ENCODE measurements at regions not wholly inside any gene's neighbourhood (a gene's known extent, or its start where the extent isn't known, plus 50 kb on each side); places are given as distances from the start of the nearest gene placed in this dataset.
A peak's percentile ranks its signal among the peaks of the same experiment; 100 is the strongest.
"Not testable (repeated sequence)": the region's sequence is repeated elsewhere in the genome, so short reads cannot be mapped to it uniquely, and the experiment has no call there.

DNA sequence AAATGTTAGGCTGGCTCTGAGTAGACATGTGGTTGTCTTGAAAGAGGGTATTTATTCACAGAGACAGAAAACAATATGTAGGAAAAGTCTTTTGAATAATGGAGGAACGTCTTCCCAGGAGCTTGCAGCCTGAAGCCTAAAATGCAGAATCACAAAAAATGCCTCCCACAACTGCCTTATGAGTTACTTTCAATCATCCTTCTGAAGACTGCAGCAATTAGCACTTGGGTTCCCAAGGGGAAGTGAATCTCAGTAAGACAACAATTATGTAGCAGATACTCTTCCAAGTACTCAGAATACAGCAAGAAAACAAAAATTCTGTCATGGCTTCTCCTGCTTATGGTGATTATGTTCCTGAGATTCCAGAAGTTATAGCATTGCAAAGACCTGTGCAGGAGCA, 166.6 kb upstream of the TBL1X start:
- H2AFZ ChIP-seq (ENCODE audit: low read length), result no peak overlapping the region
- peaks cover 3% of the 10 kb centered on the region for H3K4me1 ChIP-seq (ENCODE audit: insufficient read depth, low read length, severe bottlenecking)
- TF ChIP-seq EZH2 (IDR thresholded peaks at IDR 0.05; ENCODE audit: borderline replicate concordance, low read length), result no peak
- TF ChIP-seq, protein P1, sequence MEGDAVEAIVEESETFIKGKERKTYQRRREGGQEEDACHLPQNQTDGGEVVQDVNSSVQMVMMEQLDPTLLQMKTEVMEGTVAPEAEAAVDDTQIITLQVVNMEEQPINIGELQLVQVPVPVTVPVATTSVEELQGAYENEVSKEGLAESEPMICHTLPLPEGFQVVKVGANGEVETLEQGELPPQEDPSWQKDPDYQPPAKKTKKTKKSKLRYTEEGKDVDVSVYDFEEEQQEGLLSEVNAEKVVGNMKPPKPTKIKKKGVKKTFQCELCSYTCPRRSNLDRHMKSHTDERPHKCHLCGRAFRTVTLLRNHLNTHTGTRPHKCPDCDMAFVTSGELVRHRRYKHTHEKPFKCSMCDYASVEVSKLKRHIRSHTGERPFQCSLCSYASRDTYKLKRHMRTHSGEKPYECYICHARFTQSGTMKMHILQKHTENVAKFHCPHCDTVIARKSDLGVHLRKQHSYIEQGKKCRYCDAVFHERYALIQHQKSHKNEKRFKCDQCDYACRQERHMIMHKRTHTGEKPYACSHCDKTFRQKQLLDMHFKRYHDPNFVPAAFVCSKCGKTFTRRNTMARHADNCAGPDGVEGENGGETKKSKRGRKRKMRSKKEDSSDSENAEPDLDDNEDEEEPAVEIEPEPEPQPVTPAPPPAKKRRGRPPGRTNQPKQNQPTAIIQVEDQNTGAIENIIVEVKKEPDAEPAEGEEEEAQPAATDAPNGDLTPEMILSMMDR (IDR thresholded peaks at IDR 0.05; ENCODE audit: low read length), result no peak
- no peaks in the 10 kb centered on the region for H3F3A ChIP-seq (ENCODE audit: insufficient read depth, low read length)
- no peak overlapping the region for H3K4me2 ChIP-seq (ENCODE audit: low read length)
- no peaks in the 10 kb centered on the region for H3K27me3 ChIP-seq (ENCODE audit: insufficient read depth, low read length)
- H3K27ac ChIP-seq (ENCODE audit: low read depth, low read length, poor library complexity, severe bottlenecking), result no peak overlapping the region
- H3K9ac ChIP-seq (ENCODE audit: low read length), result no peak overlapping the region
- peaks cover 2% of the 10 kb centered on the region; the same call in 1 of the 2 replicates for H3K9me3 ChIP-seq (ENCODE audit: low read length)
- H3K9me2 ChIP-seq (ENCODE audit: low read depth, low read length), result no peaks in the 10 kb centered on the region
- peaks cover 5% of the 10 kb centered on the region; the same call in 1 of the 2 replicates for H3K36me3 ChIP-seq (ENCODE audit: insufficient read depth, low read length)
- H4K20me1 ChIP-seq (ENCODE audit: insufficient read depth, low read length), result no peaks in the 10 kb centered on the region
- no peaks in the 10 kb centered on the region for H3K79me2 ChIP-seq (ENCODE audit: insufficient read depth, low read length)
- no peak overlapping the region for H3K4me3 ChIP-seq (ENCODE audit: low read depth, low read length, poor library complexity, severe bottlenecking)

- not testable (repeated sequence) for H3K79me2 ChIP-seq (ENCODE audit: insufficient read depth, low read length); H3K27ac ChIP-seq (ENCODE audit: low read depth, low read length, poor library complexity, severe bottlenecking); H4K20me1 ChIP-seq (ENCODE audit: insufficient read depth, low read length); H3F3A ChIP-seq (ENCODE audit: insufficient read depth, low read length); H3K27me3 ChIP-seq (ENCODE audit: insufficient read depth, low read length); H3K36me3 ChIP-seq (ENCODE audit: insufficient read depth, low read length); H3K4me1 ChIP-seq (ENCODE audit: insufficient read depth, low read length, severe bottlenecking); H3K9me3 ChIP-seq (ENCODE audit: low read length); H2AFZ ChIP-seq (ENCODE audit: low read length); H3K9me2 ChIP-seq (ENCODE audit: low read depth, low read length); H3K4me2 ChIP-seq (ENCODE audit: low read length); H3K9ac ChIP-seq (ENCODE audit: low read length); H3K4me3 ChIP-seq (ENCODE audit: low read depth, low read length, poor library complexity, severe bottlenecking)
These were observed 165.2 kb upstream of the TBL1X start for GRCh38 chrX:9299681-9300080.

DNA sequence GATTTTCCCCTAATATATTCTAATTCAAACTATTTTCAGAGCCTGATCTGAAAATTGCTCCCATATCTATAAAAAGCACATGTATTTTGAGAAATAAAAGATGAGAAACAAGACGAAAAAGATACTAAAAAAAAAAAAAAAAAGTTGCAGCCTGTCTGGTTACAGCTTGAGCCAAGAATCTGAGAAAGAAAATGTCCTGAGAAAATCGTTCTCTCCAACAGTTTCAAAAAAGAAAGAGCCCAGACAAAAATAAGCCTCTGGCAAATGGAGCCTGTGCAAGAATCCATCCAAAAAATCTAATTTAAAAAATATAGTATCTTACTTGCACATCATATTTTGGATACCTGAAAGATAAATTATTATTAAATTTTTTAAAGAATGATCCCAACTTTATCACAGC, 163.0 kb upstream of the TBL1X start:
- H3K9ac ChIP-seq (ENCODE audit: low read length), result no peak overlapping the region
- H3K79me2 ChIP-seq (ENCODE audit: insufficient read depth, low read length), result no peaks in the 10 kb centered on the region
- peaks cover 3% of the 10 kb centered on the region for H3K4me1 ChIP-seq (ENCODE audit: insufficient read depth, low read length, severe bottlenecking)
- H4K20me1 ChIP-seq (ENCODE audit: insufficient read depth, low read length), result no peaks in the 10 kb centered on the region
- H3F3A ChIP-seq (ENCODE audit: insufficient read depth, low read length), result no peaks in the 10 kb centered on the region
- no peak overlapping the region for H3K4me2 ChIP-seq (ENCODE audit: low read length)
- no peak overlapping the region for H3K4me3 ChIP-seq (ENCODE audit: low read depth, low read length, poor library complexity, severe bottlenecking)
- H3K27me3 ChIP-seq (ENCODE audit: insufficient read depth, low read length), result no peaks in the 10 kb centered on the region
- peaks cover 2% of the 10 kb centered on the region; the same call in 1 of the 2 replicates for H3K9me3 ChIP-seq (ENCODE audit: low read length)
- H2AFZ ChIP-seq (ENCODE audit: low read length), result 0 out of 2 replicates have a peak overlapping the region, but pooled peaks have one; percentile 47
- no peaks in the 10 kb centered on the region for H3K9me2 ChIP-seq (ENCODE audit: low read depth, low read length)
- no peak overlapping the region for H3K27ac ChIP-seq (ENCODE audit: low read depth, low read length, poor library complexity, severe bottlenecking)
- H3K36me3 ChIP-seq (ENCODE audit: insufficient read depth, low read length), result peaks cover 5% of the 10 kb centered on the region; the same call in 1 of the 2 replicates
- no peak for TF ChIP-seq EZH2 (IDR thresholded peaks at IDR 0.05; ENCODE audit: borderline replicate concordance, low read length)
- TF ChIP-seq, protein P1 (IDR thresholded peaks at IDR 0.05; ENCODE audit: low read length), result no peak

GRCh38 chrX:9302381-9302780, 162.5 kb upstream of the TBL1X start:
- Histone ChIP-seq H3K9me3 (ENCODE audit: low read length) (peaks cover 2% of the 10 kb centered on the region; the same call in 1 of the 2 replicates), H3K4me3 (ENCODE audit: low read depth, low read length, poor library complexity, severe bottlenecking) (no peak overlapping the region), H3K79me2 (ENCODE audit: insufficient read depth, low read length) (no peaks in the 10 kb centered on the region), H3K9ac (ENCODE audit: low read length) (no peak overlapping the region), H3K36me3 (ENCODE audit: insufficient read depth, low read length) (peaks cover 5% of the 10 kb centered on the region; the same call in 1 of the 2 replicates), H3K4me2 (ENCODE audit: low read length) (no peak overlapping the region), H3K4me1 (ENCODE audit: insufficient read depth, low read length, severe bottlenecking) (peaks cover 3% of the 10 kb centered on the region), H3F3A (ENCODE audit: insufficient read depth, low read length) (no peaks in the 10 kb centered on the region), H3K27ac (ENCODE audit: low read depth, low read length, poor library complexity, severe bottlenecking) (no peak overlapping the region), H3K27me3 (ENCODE audit: insufficient read depth, low read length) (no peaks in the 10 kb centered on the region), H3K9me2 (ENCODE audit: low read depth, low read length) (no peaks in the 10 kb centered on the region), H4K20me1 (ENCODE audit: insufficient read depth, low read length) (no peaks in the 10 kb centered on the region), H2AFZ (ENCODE audit: low read length) (0 out of 2 replicates have a peak overlapping the region, but pooled peaks have one; percentile 47)
- no peak for TF ChIP-seq EZH2 (IDR thresholded peaks at IDR 0.05; ENCODE audit: borderline replicate concordance, low read length)
- TF ChIP-seq, protein P1 (IDR thresholded peaks at IDR 0.05; ENCODE audit: low read length), result no peak

All from OCI-LY1 (cell line).